ENCODE measurements at regions not wholly inside any gene's neighbourhood (a gene's known extent, or its start where the extent isn't known, plus 50 kb on each side); places are given as distances from the start of the nearest gene placed in this dataset.
"Not testable (repeated sequence)": the region's sequence is repeated elsewhere in the genome, so short reads cannot be mapped to it uniquely, and the experiment has no call there.

DNA sequence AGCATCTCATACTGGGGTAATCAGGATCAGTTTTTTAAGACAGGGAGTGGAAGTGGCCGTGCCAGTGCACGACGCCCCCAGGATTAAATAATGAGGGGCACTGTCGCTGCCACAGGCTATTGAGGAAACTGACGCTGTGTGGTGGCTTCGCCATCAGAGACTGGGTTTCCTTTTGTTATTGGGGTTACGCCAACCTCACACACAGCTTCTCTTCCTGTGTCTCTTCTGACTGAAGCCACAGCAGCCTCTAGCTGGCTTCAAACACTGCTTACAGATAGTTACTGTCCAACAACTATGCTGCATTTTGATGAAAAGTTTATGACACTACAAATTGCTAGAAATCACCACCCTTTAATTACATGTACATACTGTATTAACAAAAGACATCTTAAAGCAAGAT lies 521.9 kb upstream of the SALL3 start:
- DNase-seq (ENCODE audit: low spot score) = no peak

- DNase-seq (ENCODE audit: low spot score) = no peak
Observed at GRCh38 chr18:78458356-78458755, 521.3 kb upstream of the SALL3 start.

- DNase-seq (ENCODE audit: low spot score) = no peak
Observed at GRCh38 chr18:78459668-78460067, 520.0 kb upstream of the SALL3 start.

DNA sequence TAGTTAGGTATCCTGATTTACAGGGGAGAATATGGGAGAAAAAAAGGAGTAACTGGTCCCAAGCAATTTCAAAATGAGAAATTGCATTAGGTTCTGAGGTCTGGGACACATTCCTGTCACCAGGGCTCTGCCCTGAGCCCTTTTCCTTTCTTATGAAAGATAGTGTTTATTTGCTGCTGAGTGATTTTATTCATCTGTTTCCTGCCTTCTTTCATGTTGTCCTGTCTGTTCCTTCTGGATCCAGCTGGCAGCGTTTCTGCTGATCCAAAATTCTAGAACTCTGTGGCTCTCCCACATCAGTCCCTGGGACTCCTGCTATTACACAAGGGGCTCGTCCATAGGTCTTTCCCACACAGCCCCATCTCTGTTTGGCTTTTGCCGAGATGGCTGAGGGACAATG lies 519.1 kb upstream of the SALL3 start:
- no peak for DNase-seq (ENCODE audit: low spot score)

DNA sequence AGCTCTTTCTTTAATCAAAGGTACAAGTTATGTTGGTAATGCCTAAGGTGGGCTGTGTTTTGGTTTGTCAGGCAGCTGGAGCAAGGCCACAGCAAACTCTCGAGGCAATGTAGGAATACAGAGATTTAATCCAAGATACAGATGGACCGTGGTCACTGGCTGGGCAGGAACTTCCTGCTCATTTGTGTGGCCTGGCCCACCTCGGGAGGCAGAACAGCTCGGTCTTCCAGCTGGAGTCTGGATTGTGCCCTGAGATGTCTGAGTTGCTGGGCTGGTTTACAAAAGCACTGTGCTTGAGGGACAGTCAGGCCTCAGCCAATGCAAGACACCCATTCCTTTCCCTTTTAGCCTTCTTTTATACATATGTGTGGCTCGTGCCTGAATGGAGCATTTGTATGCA lies 506.1 kb upstream of the SALL3 start:
- DNase-seq (ENCODE audit: low spot score) = no peak

- DNase-seq (ENCODE audit: low spot score) = no peak
Observed at GRCh38 chr18:78477840-78478239, 501.8 kb upstream of the SALL3 start.

DNA sequence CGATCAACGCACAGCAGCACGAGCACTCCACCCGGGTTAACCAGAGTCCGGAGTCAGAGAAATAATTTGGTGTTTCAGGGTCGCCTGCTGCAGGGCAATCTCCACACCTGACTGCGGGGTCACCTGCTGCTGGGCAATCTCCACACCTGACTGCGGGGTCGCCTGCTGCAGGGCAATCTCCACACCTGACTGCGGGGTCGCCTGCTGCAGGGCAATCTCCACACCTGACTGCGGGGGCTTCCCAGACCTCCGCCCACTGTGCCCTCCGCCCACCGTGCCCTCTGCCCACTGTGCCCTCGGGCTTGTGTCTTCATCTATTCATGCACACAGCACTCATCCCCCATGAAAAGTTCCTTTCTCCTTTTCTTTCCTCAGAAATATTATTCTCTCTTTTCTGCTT lies 500.2 kb upstream of the SALL3 start:
- no peak for DNase-seq (ENCODE audit: low spot score)

DNA sequence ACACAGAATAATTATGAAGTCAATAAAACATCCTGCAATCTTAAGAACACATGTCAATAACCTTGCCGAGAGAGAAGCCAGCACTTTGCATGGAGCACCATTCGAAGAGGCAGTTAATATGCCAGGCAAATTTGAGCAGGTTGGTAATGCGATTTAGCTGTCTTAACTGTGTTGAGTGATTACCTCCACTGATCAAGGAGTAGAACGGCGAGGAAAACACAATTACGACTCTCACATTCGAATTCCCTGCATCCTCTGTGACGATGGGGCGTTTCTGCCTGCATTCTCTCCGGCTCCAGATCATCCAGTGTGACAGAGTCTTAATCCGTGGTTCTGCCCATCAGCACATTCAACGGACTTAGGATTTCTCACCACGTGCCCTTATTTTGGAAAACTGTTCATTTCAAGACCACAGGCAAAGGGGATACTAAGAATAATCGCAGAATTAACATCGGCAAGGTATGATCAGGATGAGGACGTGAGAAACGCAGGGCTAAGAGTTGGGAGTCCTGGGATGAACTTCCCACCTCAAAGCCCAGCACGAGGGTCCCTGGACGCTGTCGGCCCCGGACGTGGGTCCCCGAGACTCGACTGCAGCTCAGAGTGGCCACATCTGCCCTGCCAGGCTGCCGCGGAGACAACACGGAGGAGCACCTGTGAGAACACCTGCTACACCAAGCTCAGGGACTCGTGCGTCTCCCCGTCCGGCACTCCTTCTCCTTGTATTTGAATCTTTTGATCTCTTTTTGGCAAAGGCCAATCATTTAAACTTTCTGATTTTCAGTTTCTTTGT lies 499.2 kb upstream of the SALL3 start:
- no peak for DNase-seq (ENCODE audit: low spot score)

- DNase-seq (ENCODE audit: low spot score) = no peak
Observed at GRCh38 chr18:78482378-78482777, 497.2 kb upstream of the SALL3 start.

DNA sequence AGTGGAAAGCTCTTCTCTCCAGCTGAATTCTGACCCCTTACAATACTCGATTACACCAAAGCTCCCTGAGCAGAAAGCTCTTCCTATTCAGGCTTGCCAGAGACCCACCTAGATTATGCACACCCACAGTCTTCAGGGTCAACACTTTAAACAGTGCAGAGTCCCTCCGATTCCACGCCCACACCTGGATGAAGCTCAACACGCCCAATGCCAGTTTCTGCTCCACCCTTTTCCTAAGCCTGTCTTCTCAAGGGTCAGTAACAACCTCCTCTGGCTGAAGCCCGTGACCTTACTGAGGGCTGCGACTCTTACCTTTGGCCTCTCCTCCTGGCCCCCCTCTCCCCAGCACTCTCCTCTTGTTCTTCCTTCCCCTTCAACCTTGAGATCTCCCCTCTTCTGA lies 492.0 kb upstream of the SALL3 start:
- no peak for DNase-seq (ENCODE audit: low spot score)

DNA sequence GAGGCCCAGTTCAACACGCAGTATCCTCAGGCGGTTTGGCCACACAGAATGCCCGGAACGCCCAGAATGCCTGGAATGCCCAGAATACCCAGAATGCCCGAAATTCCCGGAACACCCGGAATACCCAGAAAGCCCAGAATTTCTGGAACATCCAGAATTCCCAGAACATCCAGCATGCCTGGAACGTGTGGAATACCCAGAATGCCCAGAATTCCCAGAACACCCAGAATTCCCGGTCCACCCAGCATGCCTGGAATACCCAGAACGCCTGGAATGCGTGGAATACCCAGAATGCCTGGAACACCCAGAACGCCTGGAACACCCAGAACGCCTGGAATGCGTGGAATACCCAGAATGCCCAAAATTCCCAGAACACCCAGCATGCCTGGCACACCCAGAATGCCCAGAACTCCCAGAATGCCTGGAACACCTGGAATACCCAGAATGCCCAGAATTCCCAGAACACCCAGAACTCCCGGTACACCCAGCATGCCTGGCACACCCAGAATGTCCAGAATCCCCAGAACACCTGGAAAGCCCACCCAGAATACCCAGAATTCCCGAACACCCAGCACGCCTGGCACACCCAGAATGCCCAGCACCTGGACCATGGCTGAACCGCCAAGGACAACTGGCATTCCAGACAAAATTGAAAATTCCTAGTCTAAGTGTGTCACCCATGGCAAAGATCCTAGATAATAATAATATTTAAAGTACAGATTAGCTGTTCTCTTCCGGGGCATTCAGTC lies 487.4 kb upstream of the SALL3 start:
- DNase-seq (ENCODE audit: low spot score) = no peak

GRCh38 chr18:78492813-78493371 lies 486.7 kb upstream of the SALL3 start:
- DNase-seq (ENCODE audit: low spot score) = no peak

GRCh38 chr18:78493490-78493889 lies 486.1 kb upstream of the SALL3 start:
- not testable (repeated sequence) for DNase-seq (ENCODE audit: low spot score)

DNA sequence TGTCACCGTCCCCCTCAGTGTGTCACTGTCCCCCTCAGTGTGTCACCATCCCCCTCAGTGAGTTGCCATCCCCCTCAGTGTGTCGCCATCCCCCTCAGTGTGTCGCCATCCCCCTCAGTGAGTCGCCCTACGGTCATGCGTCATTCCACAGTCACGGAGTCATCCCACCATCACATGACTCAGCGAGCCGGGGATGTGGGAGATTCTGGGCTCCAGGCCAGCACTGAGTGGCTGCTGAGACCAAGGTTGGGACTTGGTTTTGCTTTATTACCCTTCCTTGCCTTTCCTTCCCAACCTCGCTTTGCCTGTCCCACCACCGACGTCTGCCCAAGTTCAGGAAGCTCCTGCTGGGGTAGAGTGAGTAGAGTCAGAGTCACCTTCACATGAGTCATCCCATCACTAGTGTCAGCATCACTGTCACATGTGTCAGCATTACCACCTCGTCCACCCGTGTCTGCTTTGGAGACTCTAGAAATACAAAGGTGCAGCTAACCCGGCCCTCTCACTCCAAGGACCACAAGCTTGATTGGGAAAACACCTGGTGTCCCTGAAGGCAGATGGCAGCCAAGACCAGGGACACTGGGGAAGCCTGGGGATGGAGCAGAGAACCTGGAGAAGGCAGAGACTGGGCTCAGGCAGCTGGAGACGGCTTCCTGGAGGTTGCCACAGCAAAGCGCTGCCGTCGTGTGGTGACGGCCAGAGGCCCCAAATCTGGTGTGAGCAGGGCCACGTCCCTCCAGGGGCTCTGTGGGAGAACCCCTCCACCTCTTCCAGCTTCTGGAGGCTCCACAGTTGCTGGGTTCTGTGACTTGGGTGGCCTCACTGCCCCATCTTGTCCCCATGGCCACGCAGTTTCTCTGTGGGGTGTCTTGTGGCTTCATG lies 485.2 kb upstream of the SALL3 start:
- DNase-seq (ENCODE audit: low spot score) = no peak

DNA sequence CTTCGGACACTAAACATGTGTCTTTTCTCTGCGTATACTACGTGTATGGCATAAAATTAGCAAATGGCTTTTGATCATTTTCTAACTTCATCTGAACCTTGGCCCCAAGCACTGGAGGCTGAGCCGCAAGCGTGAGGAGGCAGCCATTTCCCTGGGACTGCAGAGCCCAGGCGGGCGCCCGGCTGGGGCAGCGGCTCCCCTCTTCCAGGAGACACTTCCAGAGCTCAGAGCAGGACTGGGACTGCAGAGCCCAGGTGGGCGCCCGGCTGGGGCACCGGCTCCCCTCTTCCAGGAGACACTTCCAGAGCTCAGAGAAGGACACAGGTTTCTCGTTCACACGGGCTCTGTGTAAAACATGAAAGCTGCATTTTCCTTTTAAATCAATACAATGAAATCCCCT lies 484.1 kb upstream of the SALL3 start:
- DNase-seq (ENCODE audit: low spot score) = no peak

- DNase-seq (ENCODE audit: low spot score) = no peak
Observed at GRCh38 chr18:78496079-78496478, 483.5 kb upstream of the SALL3 start.

GRCh38 chr18:78497641-78498040 lies 482.0 kb upstream of the SALL3 start:
- no peak for DNase-seq (ENCODE audit: low spot score)

DNA sequence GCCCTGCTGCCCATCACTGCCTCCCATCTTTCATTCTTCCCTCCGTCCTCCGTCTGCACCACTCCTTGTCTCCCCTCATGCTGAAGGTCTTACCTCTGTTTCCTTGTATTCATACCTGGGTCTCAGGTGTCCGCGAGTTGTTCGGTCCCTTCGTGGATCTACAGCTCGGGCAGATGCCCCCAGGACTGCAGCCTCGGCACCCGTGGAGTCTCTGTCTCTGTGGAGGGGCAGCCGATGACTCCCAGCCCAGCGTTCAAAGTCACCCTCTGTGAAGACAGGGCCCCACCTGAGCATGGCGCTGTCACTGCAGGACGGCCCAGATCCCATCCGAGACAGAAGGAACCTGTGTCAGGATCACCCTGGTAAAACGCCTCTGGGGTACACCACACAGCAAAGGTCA lies 480.0 kb upstream of the SALL3 start:
- no peak for DNase-seq (ENCODE audit: low spot score)

GRCh38 chr18:78501251-78501650 lies 478.4 kb upstream of the SALL3 start:
- DNase-seq (ENCODE audit: low spot score) = no peak

GRCh38 chr18:78503129-78503528 lies 476.5 kb upstream of the SALL3 start:
- no peak for DNase-seq (ENCODE audit: low spot score)

DNA sequence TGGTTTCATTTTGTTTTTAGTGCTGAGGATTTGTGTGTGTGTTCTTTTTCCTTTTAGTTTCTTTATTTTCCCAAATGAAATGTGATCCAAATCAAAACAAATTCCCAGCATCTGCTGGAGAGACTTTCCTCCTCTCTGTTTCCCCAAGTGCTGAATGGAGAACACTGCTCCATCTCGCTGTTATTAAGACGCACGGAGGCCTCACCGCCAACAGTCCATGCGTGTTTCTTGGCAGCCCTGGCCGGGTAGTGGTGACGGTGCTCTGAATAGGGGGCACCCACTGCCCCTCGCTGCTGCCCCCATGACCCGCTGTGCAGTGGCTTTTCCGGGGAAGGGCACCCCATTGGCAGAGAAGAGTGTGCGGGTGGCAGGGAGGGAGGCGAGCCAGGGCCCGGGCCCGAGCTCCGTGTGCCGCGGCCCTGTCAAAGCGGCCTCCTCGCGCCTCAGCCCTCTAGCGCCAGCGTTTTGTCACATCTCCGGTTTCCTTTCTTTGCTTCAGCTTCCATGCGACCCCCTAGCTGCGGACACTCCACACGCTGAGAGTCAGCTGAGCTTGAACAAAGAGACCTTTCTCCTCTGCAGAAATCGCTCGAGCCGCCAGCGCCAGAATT lies 473.7 kb upstream of the SALL3 start:
- DNase-seq (ENCODE audit: low spot score) = no peak

GRCh38 chr18:78507217-78507616 lies 472.4 kb upstream of the SALL3 start:
- DNase-seq (ENCODE audit: low spot score) = no peak
